HG03064 (cell line): ENCODE measurements at regions not wholly inside any gene's neighbourhood (a gene's known extent, or its start where the extent isn't known, plus 50 kb on each side); places are given as distances from the start of the nearest gene placed in this dataset.
"Not testable (repeated sequence)": the region's sequence is repeated elsewhere in the genome, so short reads cannot be mapped to it uniquely, and the experiment has no call there.

Source experiments
- ATAC-seq: cut with Tn5 transposase; IDR thresholded peaks from one replicate; pipeline ENCODE4 v1.9.1; 2021; ENCODE audit warnings: low read depth; ENCODE audit not compliant: unreplicated experiment

DNA sequence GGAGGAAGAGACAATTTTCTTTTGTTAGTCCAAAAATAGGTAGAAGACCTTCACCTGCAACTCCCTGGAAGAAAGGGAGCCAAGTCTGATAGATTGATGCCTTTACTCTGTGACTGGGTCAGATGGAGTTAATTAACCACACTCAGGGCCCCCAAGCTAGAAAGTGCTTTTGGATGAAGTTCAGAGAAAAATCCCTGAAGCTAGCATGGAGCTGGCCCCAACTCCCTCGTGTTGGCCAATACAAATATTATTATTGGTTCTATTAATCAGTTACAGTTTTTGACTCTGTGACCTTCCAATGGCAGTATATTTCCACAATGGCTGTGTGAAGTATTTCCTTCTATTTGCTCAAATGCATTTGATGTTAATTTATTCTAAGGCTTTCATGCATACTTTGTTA is 1753.5 kb downstream of the EFNA5 start:
- no peak for ATAC-seq

- ATAC-seq, result no peak
These were observed 1763.7 kb downstream of the EFNA5 start for GRCh38 chr5:105907016-105907415.

DNA sequence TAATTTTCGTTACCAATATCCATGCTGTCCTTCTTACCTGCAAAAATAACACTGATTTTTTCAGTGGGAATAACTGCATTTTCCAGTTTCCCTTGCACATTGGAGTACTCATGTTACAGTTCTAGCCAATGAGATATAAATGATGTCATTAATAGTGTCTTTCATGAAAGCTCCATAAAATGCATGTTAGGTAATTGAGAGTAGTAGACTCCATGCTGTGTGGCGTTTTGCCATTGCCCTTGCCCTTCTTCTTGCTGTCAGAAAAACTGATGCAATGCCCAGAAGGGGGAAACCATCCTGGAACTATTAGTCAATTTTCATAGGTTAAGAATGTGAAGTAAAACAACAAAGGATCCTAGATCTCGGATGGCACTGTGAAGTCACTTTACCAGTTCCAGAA is 1765.3 kb downstream of the EFNA5 start:
- ATAC-seq, result no peak

DNA sequence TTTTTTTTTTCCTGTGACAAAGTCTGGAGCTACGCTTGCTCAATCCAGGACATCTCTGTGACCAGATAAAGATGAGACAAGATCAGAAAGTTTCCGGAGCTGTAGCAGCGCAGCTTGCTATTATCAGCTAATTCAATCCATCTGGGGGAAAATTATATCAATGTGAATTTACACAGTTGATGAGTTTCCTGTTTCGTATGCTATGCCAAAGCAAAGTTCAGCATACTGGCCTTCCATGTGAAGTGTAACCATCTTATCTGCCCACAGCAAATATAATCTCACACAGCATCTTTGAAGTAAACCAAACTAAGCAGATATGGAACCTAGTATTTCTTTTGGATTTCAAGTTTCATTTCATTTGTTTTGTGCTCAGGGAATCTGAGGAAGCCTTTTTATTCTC is 1767.7 kb downstream of the EFNA5 start:
- no peak for ATAC-seq

- no peak for ATAC-seq
These were observed 1771.0 kb downstream of the EFNA5 start for GRCh38 chr5:105899726-105900125.

DNA sequence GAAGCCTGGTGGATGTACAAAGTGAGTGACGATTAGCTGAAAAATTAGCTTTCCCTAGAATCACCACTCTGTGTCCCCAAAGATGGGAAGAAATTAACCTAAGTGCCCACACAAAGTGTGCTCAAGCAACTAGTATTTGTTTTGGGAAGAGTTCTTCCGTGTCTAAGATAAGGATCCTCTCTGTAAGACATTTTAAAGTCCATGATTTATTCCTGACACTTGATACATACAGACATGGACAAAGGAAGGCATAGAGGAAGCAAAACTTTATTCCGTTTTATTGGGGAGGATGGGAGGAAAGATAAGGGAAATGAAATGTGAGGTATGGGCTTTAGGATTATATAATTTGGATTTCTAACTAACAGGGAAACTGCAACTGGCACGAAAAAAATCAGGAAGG is 1772.6 kb downstream of the EFNA5 start:
- no peak for ATAC-seq

- no peak for ATAC-seq
These were observed 1785.5 kb downstream of the EFNA5 start for GRCh38 chr5:105885266-105885665.

DNA sequence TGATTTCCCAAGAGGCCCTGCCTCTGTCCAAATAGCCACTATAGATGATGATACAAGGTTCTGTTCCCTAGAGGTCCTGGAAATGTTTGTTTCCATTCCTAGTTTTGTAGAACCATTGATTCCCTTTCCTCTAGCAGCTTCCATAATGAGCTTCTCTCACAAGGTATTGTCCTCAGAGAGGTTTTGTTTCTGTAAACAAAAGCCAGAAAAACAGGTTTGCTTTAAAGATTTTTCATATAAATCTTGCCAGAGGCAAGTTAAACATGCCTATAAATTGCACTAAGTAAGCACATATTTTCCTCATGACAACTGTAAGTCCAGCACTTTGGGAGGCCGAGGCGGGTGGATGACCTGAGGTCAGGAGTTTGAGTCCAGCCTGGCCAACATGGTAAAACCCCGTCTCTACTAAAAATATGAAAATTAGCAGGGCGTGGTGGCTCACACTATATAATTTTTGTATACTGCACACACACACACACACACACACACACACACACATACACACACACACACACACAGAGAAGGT is 1787.7 kb downstream of the EFNA5 start:
- ATAC-seq, result no peak

DNA sequence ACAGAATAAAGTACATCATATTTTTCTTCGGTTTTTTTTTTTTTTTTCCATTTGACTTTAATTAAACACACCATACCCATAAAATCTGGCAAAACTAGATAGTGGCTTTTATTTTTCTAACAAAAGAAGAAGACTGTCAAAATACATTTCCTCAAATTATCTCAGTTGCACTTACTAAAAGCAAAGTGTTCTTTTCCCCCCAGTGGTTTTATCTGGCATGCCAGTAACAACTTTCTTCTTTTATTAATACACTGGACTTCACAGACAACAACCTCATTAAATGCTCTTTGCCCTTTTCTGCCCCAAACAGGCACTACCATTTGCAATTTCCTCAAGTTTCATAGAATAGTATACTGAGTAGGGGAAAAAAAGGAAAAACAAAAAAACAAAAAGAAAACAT is 1792.3 kb downstream of the EFNA5 start:
- ATAC-seq, result no peak

DNA sequence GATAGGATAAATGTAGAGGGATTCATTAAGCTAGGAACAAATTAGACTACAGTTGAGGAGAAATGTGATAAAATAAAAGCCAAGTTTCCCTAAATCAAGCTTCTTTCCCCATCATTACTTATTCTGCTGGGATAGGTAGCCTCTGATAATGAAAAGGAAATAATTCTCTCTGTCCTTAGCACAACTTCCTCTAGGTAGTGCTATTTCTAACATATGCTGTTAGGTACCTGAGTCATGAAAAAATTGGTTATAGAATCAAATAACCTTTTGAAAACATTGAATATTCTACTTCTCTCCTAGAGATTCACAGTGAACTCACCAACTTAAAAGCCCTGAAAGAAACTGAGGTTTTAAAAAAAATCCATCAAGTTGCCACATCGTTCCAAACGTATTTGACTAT is 1793.1 kb downstream of the EFNA5 start:
- no peak for ATAC-seq

GRCh38 chr5:105874316-105874715 is 1796.4 kb downstream of the EFNA5 start:
- no peak for ATAC-seq

DNA sequence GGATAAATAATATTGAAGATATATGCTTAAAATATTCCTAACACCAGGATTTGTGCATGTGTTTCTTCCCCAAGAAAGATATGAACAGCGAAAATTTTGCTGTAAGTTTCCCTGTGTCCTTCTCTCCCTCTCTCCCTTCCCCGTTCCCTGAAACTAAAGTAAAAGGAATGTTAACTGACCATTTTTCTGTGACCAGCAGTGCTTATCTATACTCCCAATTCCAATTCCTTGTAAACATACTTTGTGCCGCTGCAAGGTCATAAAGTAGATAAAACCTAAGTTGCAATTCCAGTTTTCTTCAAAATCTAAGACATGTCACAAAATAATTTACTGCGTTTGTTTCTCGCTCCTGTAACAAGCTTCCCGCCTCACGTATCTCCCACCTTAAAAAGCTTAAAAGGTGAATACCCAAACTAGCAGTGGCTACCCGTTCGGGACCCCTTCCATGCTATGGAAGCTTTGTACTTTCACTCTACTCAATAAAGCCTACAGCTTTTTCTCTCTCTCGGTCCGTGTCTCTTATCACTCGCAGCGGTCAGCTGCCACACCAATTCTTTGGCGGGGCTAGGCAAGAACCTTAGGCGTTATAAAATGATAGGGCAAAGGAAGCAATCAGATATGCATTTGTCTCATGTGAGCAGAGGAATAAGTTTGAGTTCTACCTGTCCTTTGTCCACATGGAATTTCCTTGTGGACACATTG is 1798.0 kb downstream of the EFNA5 start:
- no peak for ATAC-seq

GRCh38 chr5:105868038-105868780 is 1802.5 kb downstream of the EFNA5 start:
- ATAC-seq, result no peak

DNA sequence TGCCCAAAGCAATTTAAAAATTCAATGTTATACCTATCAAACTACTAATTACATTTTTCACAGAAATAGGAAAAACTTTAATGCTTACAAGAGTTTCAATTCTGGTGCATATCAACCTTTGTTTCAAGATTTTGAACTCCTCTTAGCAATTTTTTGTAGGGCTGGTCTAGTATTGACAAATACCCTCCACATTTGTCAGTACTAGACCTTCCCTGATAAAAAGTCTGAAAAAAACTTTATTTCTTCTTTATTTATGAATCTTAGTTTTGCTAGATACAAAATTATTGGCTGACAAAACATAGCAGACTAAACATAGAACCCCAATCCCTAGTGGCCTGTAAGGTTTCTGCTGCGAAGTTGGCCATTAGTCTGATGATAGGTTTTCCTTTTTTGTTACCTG is 1804.9 kb downstream of the EFNA5 start:
- no peak for ATAC-seq

DNA sequence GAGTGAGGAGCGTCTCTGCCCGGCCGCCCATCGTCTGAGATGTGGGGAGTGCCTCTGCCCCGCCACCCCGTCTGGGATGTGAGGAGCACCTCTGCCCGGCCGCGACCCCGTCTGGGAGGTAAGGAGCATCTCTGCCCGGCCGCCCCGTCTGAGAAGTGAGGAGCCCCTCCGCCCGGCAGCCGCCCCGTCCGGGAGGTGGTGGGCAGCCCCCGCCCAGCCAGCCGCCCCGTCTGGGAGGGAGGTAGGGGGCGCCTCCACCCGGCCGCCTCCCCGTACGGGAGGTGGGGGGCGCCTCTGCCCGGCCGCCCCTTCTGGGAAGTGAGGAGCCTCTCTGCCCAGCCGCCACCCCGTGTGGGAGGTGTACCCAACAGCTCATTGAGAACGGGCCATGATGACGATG is 1811.4 kb downstream of the EFNA5 start:
- not testable (repeated sequence) for ATAC-seq

DNA sequence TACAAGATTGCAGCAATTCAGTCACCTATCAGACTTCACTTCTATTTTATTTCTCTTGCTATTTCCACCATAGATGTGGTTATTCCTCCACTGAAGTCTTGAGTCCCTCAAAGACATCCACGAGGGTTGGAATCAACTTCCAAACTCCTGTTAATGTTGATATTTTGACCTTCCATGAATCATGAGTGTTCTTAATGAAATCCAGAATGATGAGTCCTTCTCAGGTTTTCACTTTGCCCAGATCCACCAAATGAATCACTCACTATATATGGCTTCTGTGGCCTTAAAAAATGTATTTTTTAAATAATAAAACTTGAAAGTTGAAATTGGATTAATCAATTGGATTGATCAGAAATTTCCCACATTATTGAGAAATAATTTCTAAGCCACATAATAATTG is 1821.0 kb downstream of the EFNA5 start:
- no peak for ATAC-seq

- ATAC-seq, result no peak
These were observed 1829.9 kb downstream of the EFNA5 start for GRCh38 chr5:105840800-105841199.

GRCh38 chr5:105836887-105837286 is 1833.8 kb downstream of the EFNA5 start:
- ATAC-seq, result no peak

DNA sequence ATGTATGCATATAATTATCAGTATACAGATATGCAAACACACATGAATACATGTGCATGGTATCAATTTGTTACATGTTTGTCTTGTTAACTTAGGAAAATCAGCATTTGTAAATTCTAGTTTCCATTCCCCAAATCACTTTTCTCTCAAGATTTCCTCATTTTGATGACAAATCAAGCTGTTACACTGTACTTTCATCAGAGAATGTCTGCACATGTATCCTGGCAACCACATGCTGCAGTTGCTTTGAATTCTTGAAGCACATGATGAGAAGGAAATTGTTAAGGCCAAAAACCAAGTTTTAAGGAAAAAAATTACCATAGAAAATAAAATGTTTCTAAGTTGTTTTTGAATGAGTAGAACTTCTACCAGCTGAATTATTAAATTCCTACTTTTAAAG is 1834.5 kb downstream of the EFNA5 start:
- no peak for ATAC-seq

- ATAC-seq, result no peak
These were observed 1841.9 kb downstream of the EFNA5 start for GRCh38 chr5:105828821-105829220.

GRCh38 chr5:105821800-105822199 is 1848.9 kb downstream of the EFNA5 start:
- ATAC-seq, result no peak

- ATAC-seq, result no peak
These were observed 1852.8 kb downstream of the EFNA5 start for GRCh38 chr5:105817914-105818313.
